ENCODE measurements at regions not wholly inside any gene's neighbourhood (a gene's known extent, or its start where the extent isn't known, plus 50 kb on each side); places are given as distances from the start of the nearest gene placed in this dataset.

DNA sequence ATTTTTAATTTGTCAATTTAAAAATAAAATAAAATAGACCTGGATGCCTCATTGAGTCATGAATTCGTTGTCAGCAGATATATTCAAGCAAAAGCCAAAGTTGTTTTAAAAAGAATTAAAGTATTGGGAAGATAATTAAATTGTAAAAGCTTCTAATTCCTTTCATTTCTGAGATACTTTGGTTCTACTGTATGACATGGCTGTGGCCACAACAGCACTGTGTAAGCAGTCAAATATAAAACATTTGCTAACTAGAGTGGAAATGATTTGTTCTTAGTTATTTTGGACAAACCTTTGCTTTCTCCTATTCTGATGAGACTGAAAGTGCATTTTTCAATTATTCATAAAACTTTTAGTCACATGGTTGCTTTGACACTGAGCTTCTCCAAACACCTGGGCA is 143.6 kb upstream of the FAM13C start (continued):
- TF ChIP-seq TCF7L2 (IDR thresholded peaks at IDR 0.05; ENCODE audit: borderline replicate concordance, extremely low read depth, insufficient read depth, insufficient read length): no peak
- no peak for TF ChIP-seq ZFX (IDR thresholded peaks at IDR 0.05)
- no peak for TF ChIP-seq EZH2 (IDR thresholded peaks at IDR 0.05)
- TF ChIP-seq, protein P1, sequence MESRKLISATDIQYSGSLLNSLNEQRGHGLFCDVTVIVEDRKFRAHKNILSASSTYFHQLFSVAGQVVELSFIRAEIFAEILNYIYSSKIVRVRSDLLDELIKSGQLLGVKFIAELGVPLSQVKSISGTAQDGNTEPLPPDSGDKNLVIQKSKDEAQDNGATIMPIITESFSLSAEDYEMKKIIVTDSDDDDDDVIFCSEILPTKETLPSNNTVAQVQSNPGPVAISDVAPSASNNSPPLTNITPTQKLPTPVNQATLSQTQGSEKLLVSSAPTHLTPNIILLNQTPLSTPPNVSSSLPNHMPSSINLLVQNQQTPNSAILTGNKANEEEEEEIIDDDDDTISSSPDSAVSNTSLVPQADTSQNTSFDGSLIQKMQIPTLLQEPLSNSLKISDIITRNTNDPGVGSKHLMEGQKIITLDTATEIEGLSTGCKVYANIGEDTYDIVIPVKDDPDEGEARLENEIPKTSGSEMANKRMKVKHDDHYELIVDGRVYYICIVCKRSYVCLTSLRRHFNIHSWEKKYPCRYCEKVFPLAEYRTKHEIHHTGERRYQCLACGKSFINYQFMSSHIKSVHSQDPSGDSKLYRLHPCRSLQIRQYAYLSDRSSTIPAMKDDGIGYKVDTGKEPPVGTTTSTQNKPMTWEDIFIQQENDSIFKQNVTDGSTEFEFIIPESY (IDR thresholded peaks at IDR 0.05; ENCODE audit: extremely low read depth, insufficient replicate concordance, low read length): no peak
- TF ChIP-seq EZH2phosphoT487 (IDR thresholded peaks at IDR 0.05; ENCODE audit: borderline replicate concordance): no peak

DNA sequence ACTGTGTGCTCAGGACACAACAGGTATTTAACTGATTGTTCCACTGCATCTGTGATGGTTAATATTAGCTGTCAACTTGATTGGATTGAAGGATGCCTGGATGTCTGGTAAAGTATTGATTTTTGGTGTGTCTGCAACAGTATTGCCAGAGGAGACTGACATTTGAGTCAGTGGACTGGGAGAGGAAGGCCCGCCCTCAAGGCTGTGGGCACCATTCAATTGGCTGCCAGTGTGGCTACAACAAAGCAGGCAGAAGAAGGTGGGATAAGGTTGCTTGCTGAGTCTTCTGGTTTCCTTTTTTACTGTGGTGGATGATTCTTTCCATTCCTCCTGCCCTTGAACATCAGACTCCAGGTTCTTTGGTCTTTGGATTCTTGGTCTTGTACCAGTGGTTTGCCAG is 137.1 kb upstream of the FAM13C start:
- H3K9me2 ChIP-seq (ENCODE audit: insufficient read depth): no peaks in the 10 kb centered on the region
- no peak overlapping the region for H2AFZ ChIP-seq (ENCODE audit: low read depth, low read length, poor library complexity, severe bottlenecking)
- H3K27ac ChIP-seq (ENCODE audit: low read depth, low read length): no peak overlapping the region
- no peaks in the 10 kb centered on the region for H3K79me2 ChIP-seq (ENCODE audit: insufficient read depth, low read length)
- H3K27me3 ChIP-seq (ENCODE audit: insufficient read depth, low read length): no peaks in the 10 kb centered on the region; the same call in 1 of the 2 replicates
- no peaks in the 10 kb centered on the region for H4K20me1 ChIP-seq (ENCODE audit: insufficient read depth)
- no peaks in the 10 kb centered on the region for H3K36me3 ChIP-seq (ENCODE audit: control insufficient read depth in 1 of 2, insufficient read depth in 2 of 2, low read length in 2 of 2)
- TF ChIP-seq ZNF274 (IDR thresholded peaks at IDR 0.05; ENCODE audit: low read depth, low read length) (no peak), CEBPB (IDR thresholded peaks at IDR 0.05; ENCODE audit: low read depth) (no peak), POLR2AphosphoS5 (IDR thresholded peaks at IDR 0.05; ENCODE audit: low read depth, low read length) (no peak), YY1 (IDR thresholded peaks at IDR 0.05; ENCODE audit: extremely low read depth, insufficient replicate concordance, low read depth, low read length) (no peak), RAD21 (IDR thresholded peaks at IDR 0.05; ENCODE audit: low read depth) (no peak), EGR1 (IDR thresholded peaks at IDR 0.05; ENCODE audit: low read depth) (no peak), POLR2A (IDR thresholded peaks at IDR 0.05; ENCODE audit: borderline replicate concordance, extremely low read depth, insufficient read depth, insufficient read length) (no peak), ZFX (IDR thresholded peaks at IDR 0.05) (no peak), TCF7L2 (IDR thresholded peaks at IDR 0.05; ENCODE audit: borderline replicate concordance, extremely low read depth, insufficient read depth, insufficient read length) (no peak), JUND (IDR thresholded peaks at IDR 0.05) (no peak), ELF1 (IDR thresholded peaks at IDR 0.05; ENCODE audit: borderline replicate concordance, low read depth) (no peak)
- TF ChIP-seq, protein P2, sequence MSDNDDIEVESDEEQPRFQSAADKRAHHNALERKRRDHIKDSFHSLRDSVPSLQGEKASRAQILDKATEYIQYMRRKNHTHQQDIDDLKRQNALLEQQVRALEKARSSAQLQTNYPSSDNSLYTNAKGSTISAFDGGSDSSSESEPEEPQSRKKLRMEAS (IDR thresholded peaks at IDR 0.05): no peak
- TF ChIP-seq, protein P3, sequence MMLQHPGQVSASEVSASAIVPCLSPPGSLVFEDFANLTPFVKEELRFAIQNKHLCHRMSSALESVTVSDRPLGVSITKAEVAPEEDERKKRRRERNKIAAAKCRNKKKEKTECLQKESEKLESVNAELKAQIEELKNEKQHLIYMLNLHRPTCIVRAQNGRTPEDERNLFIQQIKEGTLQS (IDR thresholded peaks at IDR 0.05): no peak
- ChIA-PET CTCF (no interaction called here), RAD21 (ENCODE audit: low non-redundant PET in 1 of 2, low total read pairs in 2 of 2, uncharacterized antibody in 2 of 2, unreplicated experiment in 2 of 2) (no interaction called here), POLR2A (no interaction called here)
- no peaks in the 10 kb centered on the region for H3K4me1 ChIP-seq (ENCODE audit: control insufficient read depth in 1 of 2, insufficient read depth in 2 of 2, low read length in 2 of 2)
- no peak for DNase-seq (ENCODE audit: low read depth, low spot score)
- H3K4me3 ChIP-seq (replicated peaks in 1 of 2; ENCODE audit: low read depth in 1 of 2, low read length in 2 of 2): no peak overlapping the region
- no peaks in the 10 kb centered on the region for H3K9me3 ChIP-seq (ENCODE audit: control insufficient read depth in 1 of 2, insufficient read depth in 1 of 2, low read depth in 1 of 2, low read length in 2 of 2)
- no peak overlapping the region for H3K4me2 ChIP-seq (ENCODE audit: low read length)
- H3K9ac ChIP-seq (ENCODE audit: low read length): no peak overlapping the region
- no peak for ATAC-seq
- BruUV-seq (replicated peaks): no TSS peak
- intact Hi-C loops (cut with micrococcal nuclease): no loop called here

Data from HCT116 (cell line).